Hepatocyte (in vitro differentiated cells): ENCODE measurements at regions not wholly inside any gene's neighbourhood (a gene's known extent, or its start where the extent isn't known, plus 50 kb on each side); places are given as distances from the start of the nearest gene placed in this dataset.

Experiments
- DNase-seq: peaks from one replicate; pipeline ENCODE4 v3.0.0-alpha.2; 2016; ENCODE audit warnings: low spot score
- H2AFZ ChIP-seq: fragments of 200-600 bp; sonication (generic); 2 replicates; pipeline ENCODE4 v1.6.0; 2016; ENCODE audit warnings: antibody characterized with exemption, mild to moderate bottlenecking
- H3K27ac ChIP-seq: fragments of 200-600 bp; sonication (generic); 2 replicates; pipeline ENCODE4 v1.5.1; 2016; ENCODE audit warnings: mild to moderate bottlenecking
- H3K27me3 ChIP-seq: fragments of 200-600 bp; sonication (generic); 2 replicates; pipeline ENCODE4 v1.6.1; 2016
- H3K36me3 ChIP-seq: fragments of 200-600 bp; sonication (generic); replicated peaks from 2 replicates; pipeline ENCODE4 v1.5.1; 2016; ENCODE audit warnings: low read depth; ENCODE audit not compliant: insufficient read depth
- H3K4me1 ChIP-seq: fragments of 200-600 bp; sonication (generic); 2 replicates; pipeline ENCODE4 v1.5.1; 2016; ENCODE audit warnings: mild to moderate bottlenecking, moderate library complexity; ENCODE audit not compliant: insufficient read depth
- H3K4me2 ChIP-seq: fragments of 200-600 bp; sonication (generic); 2 replicates; pipeline ENCODE4 v1.6.0; 2016
- H3K4me3 ChIP-seq: fragments of 200-600 bp; sonication (generic); 2 replicates; pipeline ENCODE4 v1.5.1; 2016; ENCODE audit warnings: mild to moderate bottlenecking
- H3K79me2 ChIP-seq: fragments of 200-600 bp; sonication (generic); 2 replicates; pipeline ENCODE4 v1.6.0; 2017; ENCODE audit warnings: mild to moderate bottlenecking
- H3K9me2 ChIP-seq: fragments of 200-600 bp; sonication (generic); replicated peaks from 2 replicates; pipeline ENCODE4 v1.6.0; 2017; ENCODE audit warnings: mild to moderate bottlenecking; ENCODE audit not compliant: insufficient read depth
- H3K9me3 ChIP-seq: fragments of 200-600 bp; sonication (generic); 2 replicates; pipeline ENCODE4 v1.5.1; 2016; ENCODE audit warnings: low read depth, mild to moderate bottlenecking
- H4K20me1 ChIP-seq: fragments of 200-600 bp; sonication (generic); 2 replicates; pipeline ENCODE4 v1.6.0; 2016; ENCODE audit warnings: mild to moderate bottlenecking; ENCODE audit not compliant: insufficient read depth, poor library complexity, severe bottlenecking
- CTCF ChIP-seq: fragments of 200-600 bp; sonication (generic); IDR thresholded peaks from 2 replicates; pipeline ENCODE4 v1.5.1; 2016; ENCODE audit warnings: antibody characterized with exemption, mild to moderate bottlenecking; ENCODE audit not compliant: poor library complexity
- EZH2 ChIP-seq: fragments of 200-600 bp; sonication (generic); IDR thresholded peaks from 2 replicates; pipeline ENCODE4 v1.6.1; 2016; ENCODE audit warnings: antibody characterized with exemption, mild to moderate bottlenecking, borderline replicate concordance
- EZH2phosphoT487 ChIP-seq: fragments of 200-600 bp; sonication (generic); IDR thresholded peaks from one replicate; pipeline ENCODE4 v1.6.1; 2018; ENCODE audit warnings: antibody characterized with exemption, mild to moderate bottlenecking, low read depth, moderate library complexity; ENCODE audit not compliant: unreplicated experiment, severe bottlenecking
- WGBS: methylation state at CpG from one replicate; pipeline ENCODE4 v1.1.6; 2016; ENCODE audit warnings: low lambda C conversion rate; ENCODE audit errors: missing lambda C conversion rate; 5-methylcytosine and 5-hydroxymethylcytosine counted together

DNA sequence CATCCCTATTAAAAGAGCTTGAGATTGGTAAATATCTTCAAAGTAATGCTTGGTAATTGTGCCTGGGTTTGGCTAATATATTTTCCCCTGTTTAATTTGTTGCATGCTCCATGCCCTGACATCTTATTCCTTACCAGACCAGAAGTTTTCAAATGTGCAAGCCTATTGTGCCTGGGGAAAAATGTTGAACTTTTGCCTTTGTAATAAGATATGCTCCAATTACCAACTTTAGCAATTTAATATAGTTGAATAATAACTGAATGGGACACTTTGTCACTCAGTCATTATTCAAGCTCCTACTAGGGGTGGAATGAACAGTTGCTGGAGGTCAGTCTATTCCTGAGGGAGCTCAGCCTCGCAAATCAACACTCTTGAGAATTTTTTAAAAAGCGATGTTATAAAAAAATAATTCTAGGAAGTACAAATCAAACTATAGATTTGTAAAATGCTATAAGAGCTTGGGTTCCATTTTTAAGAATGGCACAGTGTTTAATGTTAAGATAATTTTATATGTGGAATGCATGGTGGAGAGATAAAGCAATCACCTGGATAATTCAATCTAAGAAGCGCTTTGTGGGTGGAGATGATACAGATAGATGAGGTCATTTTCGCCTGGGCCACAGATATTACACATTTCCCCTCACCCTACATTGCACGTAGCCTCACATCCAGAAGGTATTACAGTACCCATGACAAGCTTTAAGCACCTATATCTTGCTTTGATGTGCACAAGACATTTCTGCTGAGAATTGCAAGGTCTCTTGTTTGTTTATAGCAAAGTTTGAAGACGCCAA is 231.8 kb downstream of the PIK3R1 start:
- Histone ChIP-seq H3K4me3 (no peak overlapping the region), H3K27ac (no peak overlapping the region), H3K79me2 (no peaks in the 10 kb centered on the region), H3K9me3 (no peaks in the 10 kb centered on the region), H2AFZ (no peak overlapping the region), H4K20me1 (no peaks in the 10 kb centered on the region), H3K4me1 (no peaks in the 10 kb centered on the region), H3K9me2 (no peaks in the 10 kb centered on the region), H3K27me3 (no peaks in the 10 kb centered on the region), H3K4me2 (no peak overlapping the region), H3K36me3 (no peaks in the 10 kb centered on the region)
- TF ChIP-seq EZH2: no peak
- TF ChIP-seq CTCF: no peak
- no peak for TF ChIP-seq EZH2phosphoT487
- WGBS: 86% methylated on average over 6 of the region's 6 CpGs
- DNase-seq: no peak

- WGBS: 89% methylated on average over 3 of the region's 3 CpGs
- H3K27me3 ChIP-seq: no peaks in the 10 kb centered on the region
- H3K4me3 ChIP-seq: no peak overlapping the region
- no peak overlapping the region for H2AFZ ChIP-seq
- no peaks in the 10 kb centered on the region for H3K36me3 ChIP-seq
- no peaks in the 10 kb centered on the region for H3K9me2 ChIP-seq
- H3K4me2 ChIP-seq: no peak overlapping the region
- DNase-seq: no peak
- no peak overlapping the region for H3K27ac ChIP-seq
- no peaks in the 10 kb centered on the region for H3K4me1 ChIP-seq
- no peaks in the 10 kb centered on the region for H3K9me3 ChIP-seq
- H3K79me2 ChIP-seq: no peaks in the 10 kb centered on the region
- no peaks in the 10 kb centered on the region for H4K20me1 ChIP-seq
- no peak for TF ChIP-seq EZH2
- no peak for TF ChIP-seq CTCF
These were observed 233.8 kb downstream of the PIK3R1 start for GRCh38 chr5:68449380-68449779.

DNA sequence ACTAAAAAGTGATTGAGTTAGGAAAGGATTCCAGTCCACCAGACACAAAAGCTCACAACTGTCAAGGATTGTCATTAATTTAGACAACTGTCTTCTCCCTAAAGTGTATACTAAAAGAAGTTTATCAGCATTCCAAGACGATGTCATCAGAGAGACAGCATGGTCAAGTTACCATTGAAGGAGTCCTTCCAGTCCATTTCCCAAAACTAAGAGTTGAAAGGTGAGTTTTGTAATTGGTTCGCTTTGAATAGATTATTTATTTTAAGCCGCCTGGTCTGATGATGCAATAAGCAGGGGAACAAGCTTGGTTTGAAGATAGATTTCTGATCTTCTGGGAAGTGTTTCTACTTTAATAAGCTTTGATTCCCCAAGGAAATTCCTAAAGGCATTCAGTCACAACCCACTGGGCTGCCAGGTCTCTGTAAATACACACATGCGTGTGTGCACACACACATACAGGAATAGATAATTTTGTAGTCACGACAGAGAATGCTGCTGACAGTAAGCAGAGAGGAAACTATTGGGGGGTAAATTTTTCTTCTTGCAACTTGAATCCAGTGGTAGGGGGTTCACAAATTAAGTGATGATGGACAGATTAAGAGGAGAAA is 234.8 kb downstream of the PIK3R1 start:
- no peaks in the 10 kb centered on the region for H3K9me3 ChIP-seq
- no peak for DNase-seq
- H3K27me3 ChIP-seq: no peaks in the 10 kb centered on the region
- H3K4me1 ChIP-seq: no peaks in the 10 kb centered on the region
- no peak overlapping the region for H2AFZ ChIP-seq
- no peak for TF ChIP-seq EZH2
- no peak for TF ChIP-seq CTCF
- no peaks in the 10 kb centered on the region for H4K20me1 ChIP-seq
- no peak overlapping the region for H3K4me2 ChIP-seq
- no peaks in the 10 kb centered on the region for H3K36me3 ChIP-seq
- H3K79me2 ChIP-seq: no peaks in the 10 kb centered on the region
- no peak overlapping the region for H3K4me3 ChIP-seq
- WGBS: 73% methylated on average over 5 of the region's 5 CpGs
- H3K9me2 ChIP-seq: no peaks in the 10 kb centered on the region
- H3K27ac ChIP-seq: peak overlapping the region; percentile 15
